Nucleus accumbens (tissue), 56 donors: ENCODE measurements at regions not wholly inside any gene's neighbourhood (a gene's known extent, or its start where the extent isn't known, plus 50 kb on each side); places are given as distances from the start of the nearest gene placed in this dataset.

ENCODE experiments used
- DNase-seq, 56 donors: peaks; one replicate each; lab custom pipeline; 2025; lab: John Stamatoyannopoulos, UW

DNA sequence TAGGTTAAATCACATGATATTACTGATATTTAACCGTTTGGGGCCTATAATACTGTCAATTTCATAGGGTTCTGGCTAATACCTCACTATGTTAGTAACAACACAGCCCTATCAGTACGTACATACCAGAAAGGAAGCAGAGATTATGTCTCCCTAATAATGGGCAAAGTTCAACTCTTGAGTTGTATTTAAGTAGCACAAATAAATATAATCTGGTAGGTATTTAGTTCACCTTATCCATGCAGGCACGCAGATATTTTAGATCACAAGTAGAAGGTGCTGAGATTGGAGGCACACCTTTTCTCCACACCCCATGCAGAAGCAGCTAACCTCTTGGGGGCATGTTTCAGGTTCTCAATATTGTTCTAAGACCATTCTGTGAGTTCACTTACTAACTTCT lies 118.9 kb downstream of the IRS1 start:
- no peak for DNase-seq

DNA sequence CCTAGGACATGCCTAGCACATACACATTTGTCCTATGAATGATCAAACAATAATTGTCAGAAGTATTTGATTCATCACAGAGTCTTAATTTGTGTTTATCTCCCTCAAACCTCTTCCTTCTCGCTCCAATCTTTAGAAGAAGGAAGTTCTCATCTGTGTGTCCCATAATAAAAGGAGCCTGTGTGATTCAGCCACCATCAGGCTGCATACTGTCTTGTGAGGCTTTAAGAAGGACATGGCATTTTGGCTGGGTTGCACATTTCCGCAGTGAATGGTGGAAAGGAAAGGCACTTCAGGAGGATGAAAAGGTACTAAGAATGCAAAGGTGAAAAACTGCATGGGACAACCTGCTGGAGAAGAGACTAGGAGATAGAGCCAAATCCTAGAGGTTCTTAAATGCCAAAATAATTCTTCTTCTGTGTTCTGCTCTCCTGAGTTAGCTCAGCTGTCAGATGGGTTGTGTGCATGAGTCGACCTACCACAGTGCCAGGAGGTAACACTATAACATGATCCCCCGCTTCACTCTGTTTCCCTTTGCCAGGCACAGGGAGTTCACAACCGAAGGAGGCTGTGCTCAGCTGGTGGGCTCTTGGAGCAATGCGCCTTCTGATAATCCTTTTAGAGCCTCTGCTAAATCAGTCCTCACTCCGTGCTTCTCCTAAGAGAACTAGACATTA lies 120.1 kb downstream of the IRS1 start:
- DNase-seq = no peak

DNA sequence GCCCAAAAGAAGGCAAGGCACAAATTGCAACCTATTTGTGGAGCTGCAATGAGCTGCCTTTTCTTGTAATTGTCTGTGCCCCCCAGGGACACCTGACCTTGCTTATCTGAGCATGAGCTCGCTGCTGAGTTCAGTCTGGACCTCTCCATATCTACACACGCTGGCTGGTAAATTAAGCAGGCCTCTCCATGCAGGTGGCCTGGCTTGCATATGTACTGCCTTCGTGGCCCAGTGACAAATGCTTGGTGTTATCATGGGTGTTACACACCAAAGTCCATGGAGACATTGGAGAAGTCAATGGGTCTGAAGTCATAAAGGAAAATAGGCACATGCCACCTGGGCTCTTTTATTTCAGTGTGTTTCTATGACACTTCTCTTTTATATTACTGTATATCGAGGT lies 121.2 kb downstream of the IRS1 start:
- DNase-seq = no peak

DNA sequence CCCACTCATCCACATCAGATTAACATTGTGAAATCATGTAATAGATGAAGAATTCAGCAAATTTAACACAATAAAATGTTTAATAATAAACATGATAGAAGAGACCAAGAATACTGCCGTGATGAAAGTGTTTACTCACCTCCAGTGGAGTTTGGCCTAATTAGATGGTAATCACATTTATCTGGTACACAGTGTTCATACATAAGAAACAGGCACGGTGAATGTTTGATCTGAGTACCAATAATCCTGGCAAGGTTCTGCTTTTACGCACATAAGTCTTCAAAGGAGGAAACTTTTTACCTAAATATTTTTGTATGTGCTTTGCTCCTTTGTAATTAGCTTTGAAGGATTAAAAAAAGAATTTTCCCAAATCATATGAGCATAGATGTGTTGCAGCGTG lies 122.5 kb downstream of the IRS1 start:
- DNase-seq = no peak

DNA sequence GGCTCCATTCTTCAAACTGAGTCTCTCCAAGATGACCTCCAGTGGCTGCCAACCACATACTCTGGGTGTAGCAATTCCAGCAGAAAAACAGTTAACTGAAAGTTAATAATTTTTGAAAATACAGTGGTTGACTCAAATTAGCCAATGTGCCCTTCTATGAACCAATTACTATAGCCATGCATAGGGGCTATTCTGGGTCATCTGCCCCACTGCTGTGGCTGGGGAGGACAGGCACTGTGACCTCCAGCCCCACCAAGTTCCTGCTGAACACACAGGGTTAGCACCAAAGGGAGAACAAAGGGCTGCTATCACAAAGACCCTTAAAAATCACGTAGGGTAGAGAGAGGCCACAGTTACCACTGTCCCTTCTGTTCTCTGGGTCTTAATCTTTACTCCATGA lies 123.0 kb downstream of the IRS1 start:
- no peak for DNase-seq

DNA sequence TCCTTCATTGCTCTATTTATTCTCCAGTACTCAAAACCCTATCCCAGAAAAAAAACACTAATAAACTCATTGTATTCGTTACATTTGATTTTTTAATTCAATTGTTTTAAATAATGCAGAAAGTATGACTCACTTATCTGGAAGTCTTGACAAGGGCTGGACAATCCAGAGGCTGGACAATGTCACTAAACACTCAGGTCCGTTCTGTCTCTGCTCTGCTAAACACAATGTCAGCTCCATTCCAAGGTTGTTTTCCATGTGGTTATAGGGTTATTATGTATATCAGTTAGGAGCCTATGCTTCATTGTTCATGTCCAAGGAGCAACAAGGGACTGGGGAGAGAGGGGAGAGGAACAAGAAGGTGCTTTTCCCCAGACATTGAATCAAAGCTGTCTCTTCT lies 125.5 kb downstream of the IRS1 start:
- DNase-seq = no peak

DNA sequence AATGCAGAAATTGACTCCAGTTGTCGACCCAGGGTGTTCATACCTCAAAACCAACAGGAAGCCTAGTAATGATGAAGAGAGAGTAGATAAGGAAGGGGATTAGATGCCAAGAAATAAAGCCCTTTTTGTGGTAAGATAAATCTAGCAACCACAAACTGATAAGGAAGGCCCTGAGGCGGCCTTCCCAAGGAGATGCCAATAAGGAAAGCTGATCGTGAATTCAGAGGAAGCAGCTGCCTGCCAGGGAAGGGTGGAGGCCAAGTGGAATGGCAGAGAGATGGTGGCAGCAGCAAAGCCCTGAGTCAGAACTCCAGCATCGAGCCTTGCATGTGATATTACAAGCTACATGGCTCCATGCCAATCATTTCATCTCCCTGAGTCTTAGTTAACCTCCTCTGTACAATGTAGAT lies 126.3 kb downstream of the IRS1 start:
- DNase-seq = peak in 1 of 56 donors; percentile 1

DNA sequence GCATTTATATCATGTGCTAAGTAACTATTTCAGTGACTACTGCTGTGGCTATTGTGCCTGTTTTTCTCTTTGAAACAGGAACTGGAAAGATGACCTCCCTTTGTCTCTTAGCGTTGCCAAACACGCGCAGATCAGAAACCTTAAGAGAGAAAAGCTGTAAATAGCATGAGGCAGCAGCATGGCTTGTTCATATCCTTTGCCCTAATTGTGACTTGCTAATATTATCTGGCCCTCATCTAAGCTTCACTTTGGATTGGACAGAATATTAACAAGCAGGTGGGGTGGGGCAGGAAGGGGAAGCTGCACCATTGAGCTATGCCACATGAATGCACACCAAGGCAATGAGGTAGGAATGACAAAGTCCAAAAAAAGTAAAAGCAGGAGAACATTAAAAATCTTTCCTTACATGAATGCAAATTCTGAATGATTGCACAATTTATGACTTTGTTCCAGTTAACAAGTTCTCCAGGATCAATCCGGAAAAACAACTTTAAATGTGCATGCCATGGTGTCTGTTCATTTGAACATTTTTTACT lies 128.4 kb downstream of the IRS1 start:
- no peak for DNase-seq

DNA sequence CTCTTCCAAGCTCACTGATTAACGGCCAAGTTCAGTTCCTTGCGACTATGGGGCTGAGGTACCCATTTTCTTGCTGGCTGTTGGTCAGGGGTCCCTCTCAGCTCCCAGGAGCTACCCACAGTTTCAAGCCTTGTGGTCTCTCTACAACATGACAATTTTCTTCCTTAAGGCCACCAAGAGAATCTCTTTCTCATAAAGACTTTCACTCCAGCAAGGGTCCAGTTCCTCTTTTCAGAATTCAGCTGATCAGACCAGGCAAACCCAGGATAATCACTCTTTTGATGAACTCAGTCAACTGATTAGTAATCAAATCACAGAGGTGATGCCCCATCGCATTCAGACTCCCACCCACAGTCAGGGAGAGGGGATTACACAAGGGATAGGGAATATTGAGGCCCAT lies 129.7 kb downstream of the IRS1 start:
- DNase-seq = no peak

DNA sequence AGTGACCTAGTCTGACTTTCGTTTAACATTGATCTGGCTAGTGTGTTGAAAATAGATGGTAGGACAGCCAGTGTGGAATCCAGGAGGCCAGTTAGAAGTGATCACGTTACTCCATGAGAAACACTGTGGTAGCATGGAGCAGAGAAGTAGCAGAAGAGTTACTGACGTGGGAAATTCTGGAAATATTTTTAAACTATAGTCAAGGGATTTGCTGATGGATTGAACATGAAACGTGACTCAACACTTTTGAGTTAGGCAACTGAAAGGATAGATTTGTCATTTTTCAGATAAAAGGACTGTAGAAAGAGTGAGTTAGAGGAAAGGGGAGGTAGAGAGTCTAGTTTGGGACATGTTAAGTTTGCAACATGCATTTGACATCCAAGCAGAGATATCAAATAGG lies 130.4 kb downstream of the IRS1 start:
- no peak for DNase-seq

DNA sequence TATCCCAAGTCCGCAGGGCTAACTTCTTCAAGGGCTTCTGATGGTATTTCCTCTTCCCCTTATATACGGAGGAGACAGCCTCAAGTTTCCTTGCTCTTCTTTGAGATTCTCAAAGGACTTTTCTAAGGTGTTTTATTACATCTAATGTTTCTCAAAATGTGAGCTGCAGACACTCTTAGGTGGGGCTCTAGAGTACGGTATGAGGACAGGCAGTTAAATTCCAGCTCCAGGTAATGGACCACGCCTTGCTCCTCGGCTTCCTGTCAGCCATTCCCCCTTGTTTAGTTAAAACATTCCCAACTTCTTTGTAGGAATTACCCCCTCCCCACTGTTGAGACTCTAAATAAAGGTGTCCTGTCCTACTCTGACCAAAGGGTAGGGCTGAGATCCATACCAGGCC lies 131.9 kb downstream of the IRS1 start:
- no peak for DNase-seq

DNA sequence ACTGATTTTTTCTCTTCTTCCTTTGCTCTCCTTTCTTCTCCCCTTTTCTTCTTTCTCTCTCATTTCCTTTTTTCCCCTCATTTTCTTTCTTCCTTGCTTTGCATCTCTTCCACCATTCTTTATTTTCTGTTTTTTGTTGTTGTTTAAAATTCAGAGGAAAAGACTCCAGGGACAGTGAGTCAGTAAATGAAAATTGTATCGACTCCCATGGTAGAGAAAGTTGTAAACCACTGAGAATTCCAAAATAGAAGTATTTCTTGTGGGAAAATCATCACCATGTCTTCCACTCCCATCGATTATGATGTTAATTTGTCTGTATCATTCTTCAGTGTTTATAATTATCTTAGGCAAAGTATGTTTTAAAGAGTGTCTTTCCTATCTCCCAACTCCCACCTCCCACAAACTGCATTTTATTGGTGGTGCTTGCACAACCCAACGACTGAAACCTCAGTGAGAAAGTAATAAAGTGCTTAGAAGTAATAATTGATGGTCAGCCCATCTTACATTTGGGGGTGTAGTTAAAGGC lies 134.3 kb downstream of the IRS1 start:
- DNase-seq = no peak

DNA sequence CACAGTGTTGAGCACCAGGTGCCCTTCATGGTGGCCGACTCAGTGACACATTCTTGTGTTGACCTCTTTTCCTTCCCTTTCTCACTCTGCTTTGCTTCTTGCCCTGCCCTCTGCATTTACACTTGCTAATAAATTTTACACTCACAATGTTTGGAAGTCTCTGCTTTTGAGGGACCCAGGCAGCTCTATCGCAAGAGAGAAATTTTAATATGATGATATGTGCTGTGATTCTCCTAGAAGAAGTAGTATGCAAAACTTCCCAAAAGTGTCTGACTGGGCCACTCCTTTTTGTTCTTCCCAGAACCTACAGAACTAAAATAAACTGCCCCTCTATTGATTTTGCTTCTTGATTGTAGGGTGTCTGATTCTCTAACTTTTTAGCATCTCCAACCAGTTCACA lies 135.0 kb downstream of the IRS1 start:
- DNase-seq = no peak

DNA sequence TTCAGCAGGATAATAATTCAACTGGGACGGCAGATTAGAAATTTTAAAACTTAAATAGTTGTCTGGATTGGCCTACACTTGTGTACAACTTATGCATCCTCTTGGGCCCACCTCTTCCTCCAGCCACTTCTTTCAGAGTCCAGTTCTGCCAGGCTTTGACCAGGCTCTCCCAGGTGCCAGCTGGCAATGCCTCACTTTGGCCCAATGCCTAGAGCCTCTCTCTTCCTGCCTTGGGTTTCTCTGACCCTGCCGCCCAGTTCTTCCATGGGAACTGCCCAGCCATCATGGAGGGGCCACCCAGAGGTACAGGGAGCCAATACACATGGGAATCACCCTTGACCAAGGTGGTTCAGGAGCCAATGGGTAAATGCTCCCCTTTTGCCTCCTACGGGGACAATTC lies 135.5 kb downstream of the IRS1 start:
- DNase-seq = peak in 2 of 56 donors; percentile 5 to 7

DNA sequence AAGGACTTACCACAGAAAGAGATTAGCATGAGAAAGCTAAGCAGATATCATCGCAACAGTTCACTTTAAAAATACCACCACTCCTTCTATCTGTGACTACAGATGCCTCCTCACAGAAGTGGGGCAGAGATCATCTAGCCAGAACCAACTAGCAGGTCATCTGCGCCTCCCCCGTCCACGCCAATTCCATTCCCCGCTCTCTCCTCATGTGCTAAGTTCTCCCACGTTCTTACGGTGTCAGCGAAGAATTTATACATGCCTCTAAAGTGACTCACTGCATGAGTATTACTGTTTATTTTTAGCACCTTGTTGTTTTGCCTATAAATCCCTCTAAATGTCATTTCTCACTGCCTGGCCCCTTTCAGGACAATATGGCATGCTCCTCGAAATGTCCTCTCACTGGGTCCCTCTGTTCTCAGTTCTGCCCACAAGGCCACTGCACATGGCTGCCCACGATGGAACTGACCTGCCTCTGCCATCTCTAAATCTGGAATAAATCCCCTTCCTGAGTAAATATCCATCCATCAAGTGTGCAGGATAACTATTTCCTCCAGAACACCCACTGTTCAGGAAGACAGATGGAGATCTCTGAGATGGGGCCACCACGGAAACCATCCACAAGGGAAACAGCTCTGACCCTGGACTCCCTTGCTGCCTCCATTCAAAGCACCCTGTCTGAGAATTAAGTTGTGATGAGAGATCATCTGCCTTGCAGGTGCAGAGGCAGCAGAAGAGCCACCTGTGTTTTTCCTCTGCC lies 137.7 kb downstream of the IRS1 start:
- peak in 1 of 56 donors; percentile 3 for DNase-seq

DNA sequence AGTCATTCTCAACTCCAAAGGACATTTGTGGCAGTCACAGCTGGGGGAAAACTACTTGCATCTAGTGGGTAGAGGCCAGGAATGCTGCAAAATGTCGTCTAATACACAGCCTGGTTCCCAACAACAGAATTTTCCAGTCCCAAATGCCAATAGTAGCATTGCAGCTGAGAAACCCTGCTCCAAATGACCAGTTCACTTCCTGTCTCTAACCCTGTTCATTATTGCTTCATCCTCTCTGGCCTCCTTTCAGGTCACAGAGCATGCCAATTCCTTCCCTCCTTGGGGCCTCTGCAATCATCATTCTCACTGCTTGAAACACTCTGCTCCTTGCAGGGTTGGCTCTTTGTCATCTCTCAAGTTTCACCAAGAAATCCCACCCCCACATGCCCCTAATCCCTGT lies 139.1 kb downstream of the IRS1 start:
- DNase-seq = no peak

DNA sequence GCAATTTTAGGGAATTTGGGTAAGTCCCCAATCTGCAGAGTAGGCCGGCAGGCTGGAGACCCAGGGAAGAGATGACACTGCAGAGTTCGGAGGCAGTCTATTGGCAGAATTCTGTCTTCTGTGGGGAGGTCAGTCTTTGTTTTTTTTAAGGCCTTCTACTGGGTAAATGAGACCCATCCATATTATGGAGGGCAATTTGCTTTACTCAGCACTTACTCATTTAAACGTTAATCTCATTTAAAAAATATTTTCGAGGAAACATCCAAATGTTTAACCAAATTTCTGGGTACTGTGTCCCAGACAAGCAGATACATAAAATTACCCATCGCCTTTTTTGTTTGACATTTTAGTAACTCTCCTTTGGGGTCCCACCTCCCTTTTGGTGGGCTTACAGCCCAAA lies 139.5 kb downstream of the IRS1 start:
- DNase-seq = no peak

DNA sequence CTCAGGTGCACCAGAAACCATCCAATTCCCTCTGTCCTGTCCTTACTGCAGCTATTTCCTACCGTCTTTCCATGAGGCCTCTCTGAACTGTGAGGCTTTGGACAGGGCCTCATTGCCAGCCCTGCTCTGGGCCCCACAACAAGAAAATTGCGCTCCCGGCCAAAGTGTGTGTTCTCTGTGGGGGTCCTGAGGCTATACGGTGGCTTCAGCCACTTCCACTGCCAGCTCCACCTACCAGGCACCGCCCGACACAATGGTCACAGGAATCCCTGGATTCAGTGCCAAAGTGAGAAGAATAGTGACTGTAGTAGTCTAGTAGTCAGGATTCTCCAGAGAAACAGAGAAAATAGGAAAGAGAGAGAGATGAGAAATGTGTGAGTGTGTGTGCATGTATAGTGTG lies 140.2 kb downstream of the IRS1 start:
- no peak for DNase-seq

DNA sequence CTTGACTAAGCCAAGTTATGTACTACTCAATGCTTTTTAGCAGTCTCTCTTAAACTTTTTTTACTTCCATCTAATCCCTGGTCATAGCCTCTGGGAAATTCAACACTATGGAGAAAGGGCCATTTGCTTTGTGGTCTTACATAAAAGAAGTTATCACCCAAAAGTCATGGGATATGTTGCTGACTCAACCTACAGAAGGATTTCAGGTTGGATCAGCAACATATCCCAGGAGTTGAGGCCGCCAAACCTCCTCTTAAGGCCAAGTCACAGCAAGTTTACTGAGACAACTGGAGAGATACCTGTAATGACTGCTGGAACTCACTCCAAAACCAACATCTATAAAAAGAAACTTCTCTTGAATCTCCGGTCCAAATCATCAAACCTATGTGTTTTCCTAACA lies 141.1 kb downstream of the IRS1 start:
- DNase-seq = no peak

DNA sequence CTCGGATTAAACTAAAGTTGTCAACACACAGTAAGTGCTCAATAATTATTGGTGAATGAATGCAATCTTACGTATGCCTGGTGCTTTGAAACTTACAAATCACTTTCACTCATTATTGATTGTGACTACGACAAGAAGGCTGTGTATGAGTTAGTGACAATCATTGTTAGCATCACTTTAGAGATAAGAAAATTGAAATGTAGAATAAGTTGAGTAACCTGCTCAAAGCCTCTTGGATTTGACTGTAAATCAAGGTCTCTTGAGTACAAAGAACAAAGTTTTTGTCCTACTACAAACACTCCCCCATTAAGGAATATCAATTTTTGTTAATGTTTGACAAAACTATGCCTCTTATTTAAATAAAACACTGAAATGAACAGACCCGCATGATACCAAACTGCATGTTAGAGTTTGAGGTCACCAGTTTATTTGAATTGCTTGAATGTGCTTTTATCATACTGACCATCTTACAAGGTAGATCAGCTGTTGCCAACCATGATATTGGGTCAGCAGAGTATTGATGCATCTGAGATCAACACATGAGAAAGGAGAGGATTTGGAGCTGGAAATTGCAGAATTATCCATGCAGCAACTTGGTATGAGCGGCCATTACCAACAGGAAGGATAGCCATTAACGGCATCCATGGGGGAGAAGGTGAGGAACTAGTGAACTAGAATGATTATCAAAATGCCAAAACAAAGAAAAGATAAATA lies 142.1 kb downstream of the IRS1 start:
- DNase-seq = no peak

DNA sequence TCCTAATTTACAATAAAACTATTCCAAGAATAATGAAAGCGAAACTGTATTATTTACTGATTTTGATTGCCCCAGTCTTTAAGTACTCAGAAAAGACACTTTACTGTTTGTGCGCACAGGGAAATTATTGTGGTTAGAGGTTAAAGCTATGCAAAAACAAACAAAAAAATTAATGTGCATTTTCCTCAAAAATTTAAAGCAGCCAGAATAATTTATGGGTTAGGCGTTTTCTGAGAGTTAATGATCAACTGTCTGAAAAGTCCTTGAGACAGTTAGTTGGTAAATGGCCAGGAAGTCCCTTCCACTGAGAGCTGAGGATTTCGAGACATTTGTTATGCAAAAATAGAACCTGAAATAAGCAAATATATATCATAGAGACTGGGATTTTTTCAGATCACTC lies 143.3 kb downstream of the IRS1 start:
- no peak for DNase-seq
